GM21526 (cell line): ENCODE measurements at regions not wholly inside any gene's neighbourhood (a gene's known extent, or its start where the extent isn't known, plus 50 kb on each side); places are given as distances from the start of the nearest gene placed in this dataset.
"Not testable (repeated sequence)": the region's sequence is repeated elsewhere in the genome, so short reads cannot be mapped to it uniquely, and the experiment has no call there.

Experiments used
- ATAC-seq: cut with Tn5 transposase; IDR thresholded peaks from one replicate; pipeline ENCODE4 v1.9.1; 2021; ENCODE audit warnings: moderate library complexity; ENCODE audit not compliant: unreplicated experiment, low FRiP score

DNA sequence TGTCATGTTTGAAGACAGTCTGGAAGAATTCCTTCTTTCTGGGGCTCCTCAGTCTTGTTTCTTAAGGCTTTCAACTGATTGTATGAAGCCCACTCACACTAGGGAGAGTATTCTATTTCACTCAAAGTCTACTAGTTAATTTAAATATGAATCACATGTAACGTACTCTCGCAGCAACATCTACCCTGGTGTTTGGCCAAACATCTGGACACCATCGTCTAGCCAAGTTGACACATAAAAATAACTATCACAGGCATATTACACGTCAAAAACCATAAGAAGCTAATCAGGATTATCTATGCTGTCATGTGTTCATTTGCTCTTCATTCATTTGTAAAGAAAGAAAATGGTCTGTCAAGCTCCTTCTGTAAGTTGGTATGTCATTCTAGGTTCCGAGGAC is 787.4 kb downstream of the KCNJ2 start:
- ATAC-seq, result no peak

DNA sequence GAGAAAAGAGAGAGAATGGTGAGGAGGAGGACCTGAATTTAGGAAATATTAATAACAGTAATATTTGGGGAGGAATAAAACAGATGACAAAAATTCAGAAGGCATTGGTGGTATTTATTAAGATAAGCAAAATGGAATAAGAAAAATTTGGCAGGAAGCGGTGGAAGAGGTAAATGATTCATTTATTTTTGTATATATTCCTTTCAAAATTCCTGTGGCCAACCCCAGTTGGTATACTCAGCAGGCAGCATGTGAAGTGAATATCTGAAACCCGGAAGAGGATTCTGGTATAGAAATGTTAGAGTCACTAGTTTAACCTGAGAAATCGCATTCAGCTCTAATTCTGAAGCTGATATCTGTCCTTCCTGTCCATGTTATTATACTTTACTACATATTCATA is 792.0 kb downstream of the KCNJ2 start:
- ATAC-seq, result no peak

GRCh38 chr17:70968302-70968701 is 799.0 kb downstream of the KCNJ2 start:
- ATAC-seq, result no peak

- ATAC-seq, result no peak
Observed at GRCh38 chr17:70969521-70970034, 800.2 kb downstream of the KCNJ2 start.

DNA sequence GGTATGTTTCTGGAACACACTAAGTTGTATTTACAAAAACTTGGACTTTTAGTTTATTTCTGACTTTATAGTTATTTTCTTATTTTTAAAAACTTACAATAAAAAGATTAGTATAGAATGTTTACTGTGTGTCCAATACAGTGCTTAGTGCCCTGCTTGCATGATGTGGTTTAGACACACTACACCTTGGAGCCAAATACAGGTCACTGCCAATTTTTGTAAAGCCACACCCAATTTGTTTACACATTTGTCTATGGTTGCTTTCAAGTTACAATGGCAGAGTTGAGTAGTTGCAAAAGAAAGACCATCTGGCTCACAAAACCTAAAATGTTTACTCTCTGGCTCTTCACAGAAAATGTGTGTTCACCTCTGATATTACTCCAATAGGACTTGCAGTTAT is 807.1 kb downstream of the KCNJ2 start:
- no peak for ATAC-seq

GRCh38 chr17:70984873-70985272 is 815.5 kb downstream of the KCNJ2 start:
- no peak for ATAC-seq

DNA sequence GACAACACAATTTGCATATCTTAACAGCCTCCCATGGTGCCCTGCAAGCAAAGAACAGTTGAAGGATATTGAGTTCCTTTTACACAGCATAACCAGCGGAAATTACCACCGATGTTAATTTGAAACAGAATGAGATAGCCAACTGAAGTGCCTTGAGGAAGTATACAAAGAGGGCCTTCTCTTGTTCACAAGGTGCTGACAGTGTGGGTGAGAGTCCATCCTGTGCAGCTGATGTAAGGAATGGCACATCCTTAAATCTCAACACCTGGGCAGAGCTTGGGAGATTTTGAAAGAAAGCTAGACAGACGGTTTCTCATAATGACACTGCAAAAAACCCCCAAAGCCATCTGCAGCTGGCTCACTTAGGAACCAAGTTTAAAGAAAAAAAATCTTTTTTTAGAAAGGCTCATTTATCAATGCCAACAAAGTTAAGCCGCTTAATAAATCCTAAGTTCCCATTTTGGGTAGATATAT is 818.6 kb downstream of the KCNJ2 start:
- ATAC-seq, result peak; percentile 79

DNA sequence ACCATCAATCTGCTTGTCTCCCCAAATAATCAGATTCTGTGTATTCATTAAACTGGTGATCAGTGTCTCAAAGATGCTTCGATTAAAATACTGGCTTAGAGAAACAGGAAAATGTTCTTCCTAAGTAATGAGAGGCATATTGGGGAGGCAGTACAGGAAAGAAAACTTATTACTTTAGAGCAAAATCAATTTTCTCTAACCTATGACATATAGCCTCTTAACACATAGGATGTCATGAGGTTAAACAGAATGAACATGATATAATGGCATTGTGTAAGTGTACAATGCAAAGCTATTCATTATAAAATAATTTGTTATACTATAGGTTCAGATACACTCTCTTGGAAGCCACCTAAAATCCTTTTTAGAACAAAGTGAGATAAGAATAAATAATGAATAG is 819.3 kb downstream of the KCNJ2 start:
- ATAC-seq, result no peak

- no peak for ATAC-seq
Observed at GRCh38 chr17:70989280-70989679, 819.9 kb downstream of the KCNJ2 start.

- ATAC-seq, result no peak
Observed at GRCh38 chr17:70994194-70994593, 824.9 kb downstream of the KCNJ2 start.

- no peak for ATAC-seq
Observed at GRCh38 chr17:70995997-70996396, 826.7 kb downstream of the KCNJ2 start.

- no peak for ATAC-seq
Observed at GRCh38 chr17:71003736-71004135, 834.4 kb downstream of the KCNJ2 start.

- no peak for ATAC-seq
Observed at GRCh38 chr17:71004413-71004812, 835.1 kb downstream of the KCNJ2 start.

- no peak for ATAC-seq
Observed at GRCh38 chr17:71011391-71011790, 842.1 kb downstream of the KCNJ2 start.

GRCh38 chr17:71019699-71020098 is 850.4 kb downstream of the KCNJ2 start:
- ATAC-seq, result no peak

DNA sequence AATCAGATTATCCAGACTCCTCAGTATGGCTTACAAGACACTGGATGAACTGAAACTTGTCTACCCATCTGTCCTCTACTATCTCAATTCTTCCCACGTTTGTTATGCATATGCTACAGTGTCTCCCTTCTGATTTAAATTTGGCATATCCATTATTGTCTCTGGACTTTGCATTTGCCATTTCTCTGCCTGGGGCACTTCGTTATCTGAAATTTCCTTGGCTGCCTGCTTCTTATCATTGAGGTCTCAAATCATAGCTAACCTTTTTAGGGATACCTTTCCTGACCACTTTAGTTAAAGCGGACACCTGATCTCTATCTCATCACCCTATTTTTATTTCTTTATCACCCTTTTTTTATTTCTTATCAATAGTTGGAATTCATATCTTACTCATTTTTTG is 853.4 kb downstream of the KCNJ2 start:
- ATAC-seq, result no peak

DNA sequence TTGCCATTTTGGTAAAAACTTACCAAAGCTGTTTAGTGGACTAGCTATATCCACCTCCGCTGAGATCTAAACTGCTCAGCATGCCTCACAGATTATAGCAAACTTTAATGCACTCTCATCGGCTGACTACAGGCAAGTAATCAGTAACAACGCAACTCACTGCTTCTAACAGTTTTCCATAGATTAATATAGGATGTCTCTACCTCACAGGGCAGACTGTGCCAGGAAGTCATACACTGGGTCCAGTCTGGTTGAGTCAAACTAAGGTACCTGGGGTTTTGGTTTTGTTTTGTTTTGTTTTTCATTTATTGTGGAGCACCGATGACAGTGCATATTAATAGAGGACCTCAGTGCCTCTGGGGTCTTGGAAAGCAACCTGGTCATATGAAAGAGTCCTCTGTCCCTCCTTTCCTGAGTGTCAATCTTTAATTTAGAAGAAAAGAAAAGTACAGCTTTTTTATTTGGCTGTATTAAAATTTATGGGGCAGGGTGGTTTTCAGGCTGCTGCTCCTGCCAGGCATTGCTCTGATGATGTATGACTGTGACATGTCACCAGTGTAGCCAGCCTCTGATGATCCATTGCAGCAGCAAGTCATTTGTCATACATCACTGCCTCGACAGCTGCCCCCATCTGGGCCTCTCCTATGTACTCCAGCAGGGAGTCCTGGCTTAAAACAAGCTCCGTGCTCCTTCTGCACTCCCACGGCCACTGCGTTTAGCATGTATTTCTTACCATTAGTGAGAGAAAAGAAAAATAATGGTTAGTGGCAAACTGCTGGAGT is 854.1 kb downstream of the KCNJ2 start:
- ATAC-seq, result no peak

GRCh38 chr17:71024172-71024571 is 854.8 kb downstream of the KCNJ2 start:
- no peak for ATAC-seq

GRCh38 chr17:71024969-71025368 is 855.6 kb downstream of the KCNJ2 start:
- ATAC-seq, result no peak

GRCh38 chr17:71029246-71029645 is 859.9 kb downstream of the KCNJ2 start:
- no peak for ATAC-seq

DNA sequence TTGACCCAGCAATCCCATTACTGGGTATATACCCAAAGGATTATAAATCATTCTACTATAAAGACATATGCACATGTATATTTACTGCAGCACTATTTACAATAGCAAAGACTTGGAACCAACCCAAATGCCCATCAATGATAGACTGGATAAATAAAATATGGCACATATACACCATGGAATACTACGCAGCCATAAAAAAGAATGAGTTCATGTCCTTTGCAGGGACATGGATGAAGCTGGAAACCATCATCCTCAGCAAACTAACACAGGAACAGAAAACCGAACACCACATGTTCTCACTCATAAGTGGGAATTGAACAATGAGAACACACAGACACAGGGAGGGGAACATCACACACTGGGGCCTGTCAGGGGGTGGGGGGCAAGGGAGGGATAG is 862.0 kb downstream of the KCNJ2 start:
- ATAC-seq, result not testable (repeated sequence)

GRCh38 chr17:71032746-71033273 is 863.5 kb downstream of the KCNJ2 start:
- no peak for ATAC-seq
